ENCODE measurements at regions not wholly inside any gene's neighbourhood (a gene's known extent, or its start where the extent isn't known, plus 50 kb on each side); places are given as distances from the start of the nearest gene placed in this dataset.
"Not testable (repeated sequence)": the region's sequence is repeated elsewhere in the genome, so short reads cannot be mapped to it uniquely, and the experiment has no call there.

DNA sequence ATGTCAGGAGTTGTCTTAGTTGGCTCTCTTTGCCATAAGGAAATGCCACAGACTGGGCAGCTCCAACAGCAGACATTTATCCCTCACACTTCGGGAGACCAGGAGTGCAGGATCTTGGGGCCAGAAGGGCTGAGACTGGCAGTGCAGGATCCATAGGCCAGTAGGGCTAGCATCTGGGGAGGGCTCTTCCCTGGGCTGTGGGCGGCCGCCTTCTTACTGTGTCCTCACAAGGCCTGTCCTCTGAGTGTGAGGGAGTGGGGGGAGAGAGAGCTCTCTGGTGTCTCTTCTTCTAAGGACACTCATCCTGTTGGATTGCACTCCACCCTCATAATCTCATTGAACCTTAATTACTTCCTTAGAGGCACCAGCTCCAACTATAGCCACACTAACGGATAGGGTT, 87.5 kb upstream of the LRPAP1 start:
- in situ Hi-C loops (cut with HindIII; ENCODE audit: low pct_unique_long_range_greater_than_20kb, low sequenced_read_pairs); DNase-seq (ENCODE audit: low read depth, low spot score): not testable (repeated sequence)

DNA sequence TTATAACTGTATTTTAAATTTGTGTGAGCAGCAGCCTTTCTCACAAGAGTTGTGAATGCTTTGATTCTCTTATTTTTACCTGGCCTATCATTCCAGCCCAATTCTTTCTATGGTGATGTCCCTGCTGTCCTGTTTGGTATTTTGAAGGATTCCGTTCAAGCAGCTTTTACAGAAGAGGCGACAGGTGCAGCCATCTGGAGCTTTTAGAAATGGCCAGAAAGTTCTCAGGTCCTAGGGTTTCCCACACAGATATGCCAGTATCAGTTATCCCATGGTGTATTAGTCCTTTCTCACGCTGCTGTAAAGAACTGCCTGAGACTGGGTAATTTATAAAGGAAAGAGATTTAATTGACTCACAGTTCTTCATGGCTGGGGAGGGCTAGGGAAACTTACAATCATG, 86.1 kb upstream of the LRPAP1 start:
- DNase-seq (ENCODE audit: low read depth, low spot score); in situ Hi-C loops (cut with HindIII; ENCODE audit: low pct_unique_long_range_greater_than_20kb, low sequenced_read_pairs): not testable (repeated sequence)

GRCh38 chr4:3615386-3616286, 83.4 kb upstream of the LRPAP1 start:
- in situ Hi-C loops (cut with HindIII; ENCODE audit: low pct_unique_long_range_greater_than_20kb, low sequenced_read_pairs) = no loop called here
- no peak for DNase-seq (ENCODE audit: low read depth, low spot score)

- no peak for DNase-seq (ENCODE audit: low read depth, low spot score)
- in situ Hi-C loops (cut with HindIII; ENCODE audit: low pct_unique_long_range_greater_than_20kb, low sequenced_read_pairs) = no loop called here
These were observed 82.4 kb upstream of the LRPAP1 start for GRCh38 chr4:3614731-3614980.

DNA sequence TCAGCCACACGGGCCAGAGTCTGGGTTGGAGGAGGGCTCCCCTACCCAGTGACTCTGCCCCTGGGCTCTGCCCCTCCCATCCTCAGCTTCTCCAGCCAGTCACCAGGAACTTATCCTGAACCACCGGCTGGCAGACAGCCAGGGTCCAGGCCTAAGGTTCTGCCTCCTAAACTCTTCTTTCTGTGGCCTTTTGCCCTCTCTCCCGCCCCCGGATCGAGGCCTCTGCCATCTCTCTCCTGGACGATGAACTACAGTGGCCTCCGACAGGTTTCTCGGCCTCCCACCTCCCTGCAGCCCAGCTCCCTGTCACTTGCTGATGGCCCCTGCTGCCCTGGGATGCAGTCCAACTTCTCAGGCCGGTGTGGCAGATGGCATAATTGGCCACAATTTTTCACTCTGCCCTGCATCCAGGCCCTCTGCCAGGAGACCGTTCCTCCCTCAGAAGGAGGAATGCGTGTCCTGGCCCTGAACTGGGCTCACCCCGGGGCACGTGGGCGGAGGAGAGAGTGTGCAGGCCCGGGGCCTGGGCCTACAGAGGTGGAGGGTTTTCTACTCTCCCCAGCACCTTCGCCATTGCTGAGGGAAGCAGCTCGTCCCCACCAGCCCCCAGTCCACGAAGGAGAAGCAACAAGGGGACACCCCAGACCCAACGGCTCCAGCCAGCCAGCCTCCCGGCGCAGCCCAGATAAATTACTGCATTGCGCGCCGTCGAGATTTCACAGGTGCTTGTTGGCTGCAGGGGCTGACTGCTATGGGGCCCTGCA, 81.9 kb upstream of the LRPAP1 start:
- DNase-seq (ENCODE audit: low read depth, low spot score) = no peak
- in situ Hi-C loops (cut with HindIII; ENCODE audit: low pct_unique_long_range_greater_than_20kb, low sequenced_read_pairs) = no loop called here

GRCh38 chr4:3612934-3613333, 80.7 kb upstream of the LRPAP1 start:
- DNase-seq (ENCODE audit: low read depth, low spot score) = no peak
- in situ Hi-C loops (cut with HindIII; ENCODE audit: low pct_unique_long_range_greater_than_20kb, low sequenced_read_pairs) = no loop called here

- in situ Hi-C loops (cut with HindIII; ENCODE audit: low pct_unique_long_range_greater_than_20kb, low sequenced_read_pairs) = no loop called here
- no peak for DNase-seq (ENCODE audit: low read depth, low spot score)
These were observed 80.1 kb upstream of the LRPAP1 start for GRCh38 chr4:3612281-3612680.

GRCh38 chr4:3611778-3612177, 79.6 kb upstream of the LRPAP1 start:
- in situ Hi-C loops (cut with HindIII; ENCODE audit: low pct_unique_long_range_greater_than_20kb, low sequenced_read_pairs) = no loop called here
- DNase-seq (ENCODE audit: low read depth, low spot score) = no peak

GRCh38 chr4:3610851-3611250, 78.6 kb upstream of the LRPAP1 start:
- DNase-seq (ENCODE audit: low read depth, low spot score); in situ Hi-C loops (cut with HindIII; ENCODE audit: low pct_unique_long_range_greater_than_20kb, low sequenced_read_pairs): not testable (repeated sequence)

- DNase-seq (ENCODE audit: low read depth, low spot score); in situ Hi-C loops (cut with HindIII; ENCODE audit: low pct_unique_long_range_greater_than_20kb, low sequenced_read_pairs): not testable (repeated sequence)
These were observed 77.7 kb upstream of the LRPAP1 start for GRCh38 chr4:3609905-3610304.

GRCh38 chr4:3607690-3608552, 75.7 kb upstream of the LRPAP1 start:
- no peak for DNase-seq (ENCODE audit: low read depth, low spot score)
- in situ Hi-C loops (cut with HindIII; ENCODE audit: low pct_unique_long_range_greater_than_20kb, low sequenced_read_pairs) = no loop called here

DNA sequence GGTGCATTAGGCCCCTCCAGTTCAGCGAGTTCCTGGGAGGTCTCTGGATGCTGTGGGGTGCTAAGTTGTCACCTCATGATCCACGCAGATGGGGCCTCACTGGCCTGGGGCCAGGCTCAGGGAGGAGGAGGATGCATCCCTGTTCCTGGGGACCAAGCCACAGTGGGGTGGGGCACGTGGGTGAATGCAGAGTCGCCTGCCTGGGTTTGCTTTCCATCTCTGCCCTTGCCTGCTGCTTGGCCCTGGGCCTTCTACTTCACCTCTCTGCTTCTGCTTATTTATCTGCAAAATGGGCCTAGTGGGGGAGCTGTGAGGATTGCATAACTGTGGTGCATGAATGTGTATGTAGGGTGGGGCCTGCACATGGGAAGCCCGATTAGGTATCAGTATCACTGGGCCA, 74.6 kb upstream of the LRPAP1 start:
- DNase-seq (ENCODE audit: low read depth, low spot score); in situ Hi-C loops (cut with HindIII; ENCODE audit: low pct_unique_long_range_greater_than_20kb, low sequenced_read_pairs): not testable (repeated sequence)

DNA sequence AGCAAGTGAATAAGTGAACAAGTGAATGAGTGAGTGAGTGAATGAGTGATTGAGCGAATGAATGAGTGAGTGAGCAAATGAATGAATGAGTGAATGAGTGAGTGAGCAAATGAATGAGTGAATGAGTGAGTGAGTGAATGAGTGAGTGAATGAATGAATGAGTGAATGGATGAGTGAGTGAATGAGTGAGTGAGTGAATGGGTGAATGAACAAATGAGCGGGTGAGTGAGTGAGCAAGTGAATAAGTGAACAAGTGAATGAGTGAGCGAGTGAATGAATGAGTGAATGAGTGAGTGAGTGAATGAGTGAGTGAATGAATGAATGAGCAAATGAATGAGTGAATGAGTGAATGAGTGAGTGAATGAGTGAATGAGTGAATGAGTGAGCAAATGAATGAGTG, 74.0 kb upstream of the LRPAP1 start:
- DNase-seq (ENCODE audit: low read depth, low spot score); in situ Hi-C loops (cut with HindIII; ENCODE audit: low pct_unique_long_range_greater_than_20kb, low sequenced_read_pairs): not testable (repeated sequence)

DNA sequence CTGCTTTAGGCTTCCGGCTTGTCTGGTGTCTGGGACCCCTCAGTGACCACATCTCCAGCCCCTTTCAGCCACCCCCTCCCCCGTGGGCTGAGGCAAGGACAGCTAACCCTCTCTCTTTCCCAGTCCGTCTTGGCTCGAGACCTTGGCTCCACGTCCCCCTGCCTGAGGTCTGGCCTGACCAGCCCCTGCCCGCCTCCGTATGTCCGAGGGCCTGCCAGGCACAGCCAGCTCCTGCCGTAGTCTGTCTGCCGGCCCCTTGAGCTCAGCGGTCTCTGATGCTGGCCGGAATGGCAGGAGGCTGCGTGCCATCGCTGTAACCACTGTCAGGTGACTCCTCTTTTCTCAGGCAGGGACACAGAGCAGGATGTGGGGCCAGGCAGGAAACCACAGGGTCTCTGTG, 73.3 kb upstream of the LRPAP1 start:
- in situ Hi-C loops (cut with HindIII; ENCODE audit: low pct_unique_long_range_greater_than_20kb, low sequenced_read_pairs) = no loop called here
- DNase-seq (ENCODE audit: low read depth, low spot score) = no peak

- in situ Hi-C loops (cut with HindIII; ENCODE audit: low pct_unique_long_range_greater_than_20kb, low sequenced_read_pairs); DNase-seq (ENCODE audit: low read depth, low spot score): not testable (repeated sequence)
These were observed 70.8 kb upstream of the LRPAP1 start for GRCh38 chr4:3602886-3603645.

DNA sequence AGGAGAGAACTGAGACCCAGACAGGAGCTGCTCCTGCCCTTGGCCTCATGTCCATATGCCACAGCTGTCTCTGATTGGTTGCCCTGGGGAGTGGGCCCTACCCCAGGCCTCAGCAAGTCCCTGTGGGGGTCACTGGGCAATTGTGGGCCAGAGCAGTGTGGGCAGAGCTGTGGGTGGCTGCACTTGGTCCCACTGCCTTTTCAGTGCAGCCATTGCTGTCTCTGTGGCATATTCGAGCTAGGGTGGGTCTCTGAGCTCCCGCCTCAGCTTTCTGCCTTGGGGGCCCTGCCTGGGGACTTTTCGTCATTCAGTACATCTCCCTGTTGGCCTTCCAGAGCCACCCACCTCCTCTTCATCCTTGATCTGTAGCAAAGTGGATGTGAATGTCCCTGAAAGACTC, 69.8 kb upstream of the LRPAP1 start:
- in situ Hi-C loops (cut with HindIII; ENCODE audit: low pct_unique_long_range_greater_than_20kb, low sequenced_read_pairs) = no loop called here
- no peak for DNase-seq (ENCODE audit: low read depth, low spot score)

DNA sequence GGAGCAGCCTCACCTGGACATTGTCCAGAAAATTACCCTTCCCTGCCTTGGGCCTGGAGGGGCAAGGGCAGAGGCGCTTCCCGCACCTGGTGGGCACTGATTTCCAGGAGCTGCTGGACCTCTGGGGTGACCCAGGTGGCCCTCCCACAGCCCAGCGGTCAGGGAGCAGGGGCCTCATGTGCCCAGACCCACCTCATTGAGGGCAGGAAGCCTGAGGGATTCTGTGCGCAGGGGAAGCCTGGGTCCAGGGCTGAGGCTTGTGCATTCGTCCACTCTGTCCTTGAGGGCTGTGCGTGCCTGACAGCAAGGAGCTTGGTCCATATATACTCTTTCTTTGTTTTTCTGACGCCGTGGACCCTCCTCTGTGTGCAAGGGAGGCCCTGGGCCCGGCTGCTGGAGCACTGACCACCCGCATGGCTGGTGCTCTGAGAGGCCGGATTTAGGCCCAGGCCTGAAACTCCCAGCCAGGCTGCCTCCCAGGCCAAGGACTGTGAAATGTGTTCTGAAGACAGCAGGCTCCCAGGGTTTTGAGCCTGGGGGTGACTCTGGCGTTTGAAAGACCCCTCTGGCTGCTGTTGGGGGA, 69.0 kb upstream of the LRPAP1 start:
- in situ Hi-C loops (cut with HindIII; ENCODE audit: low pct_unique_long_range_greater_than_20kb, low sequenced_read_pairs); DNase-seq (ENCODE audit: low read depth, low spot score): not testable (repeated sequence)
